ENCODE measurements at regions not wholly inside any gene's neighbourhood (a gene's known extent, or its start where the extent isn't known, plus 50 kb on each side); places are given as distances from the start of the nearest gene placed in this dataset.

DNA sequence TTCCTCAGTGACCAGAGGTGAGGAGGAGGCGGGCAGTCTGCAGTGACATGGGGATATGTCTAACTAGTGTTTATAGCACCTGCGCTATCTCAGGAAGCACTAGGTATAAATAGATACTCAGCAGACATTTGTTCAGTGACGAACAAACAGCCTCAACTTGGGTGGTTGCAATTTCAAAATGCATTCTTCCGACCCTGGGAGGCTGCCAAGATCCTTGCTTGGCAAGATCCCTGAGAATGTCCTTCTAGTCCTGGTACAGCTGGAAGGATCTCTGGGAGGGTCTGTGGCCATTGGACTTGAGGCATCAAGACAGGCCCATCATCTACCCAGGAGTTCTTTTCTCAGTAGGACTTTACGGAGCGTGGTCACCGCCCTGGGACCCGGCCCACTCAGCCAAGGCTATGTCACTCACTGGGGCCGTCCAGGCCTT lies 299.5 kb downstream of the ZNF536 start:
- H3K4me3 ChIP-seq (ENCODE audit: low read length), result no peak overlapping the region
- H3K9ac ChIP-seq (ENCODE audit: low read length), result no peak overlapping the region
- H3K9me3 ChIP-seq (replicated peaks; ENCODE audit: insufficient read depth, low read length), result no peaks in the 10 kb centered on the region
- no peak overlapping the region for H3K4me2 ChIP-seq (ENCODE audit: low read depth, low read length)
- no peaks in the 10 kb centered on the region for H3F3A ChIP-seq (ENCODE audit: insufficient read depth, low read length)
- TF ChIP-seq EZH2phosphoT487 (IDR thresholded peaks at IDR 0.05; ENCODE audit: low read length) (no peak), EZH2 (optimal IDR thresholded peaks at IDR 0.05; ENCODE audit: low read depth, low read length) (no peak)
- TF ChIP-seq, protein P1, sequence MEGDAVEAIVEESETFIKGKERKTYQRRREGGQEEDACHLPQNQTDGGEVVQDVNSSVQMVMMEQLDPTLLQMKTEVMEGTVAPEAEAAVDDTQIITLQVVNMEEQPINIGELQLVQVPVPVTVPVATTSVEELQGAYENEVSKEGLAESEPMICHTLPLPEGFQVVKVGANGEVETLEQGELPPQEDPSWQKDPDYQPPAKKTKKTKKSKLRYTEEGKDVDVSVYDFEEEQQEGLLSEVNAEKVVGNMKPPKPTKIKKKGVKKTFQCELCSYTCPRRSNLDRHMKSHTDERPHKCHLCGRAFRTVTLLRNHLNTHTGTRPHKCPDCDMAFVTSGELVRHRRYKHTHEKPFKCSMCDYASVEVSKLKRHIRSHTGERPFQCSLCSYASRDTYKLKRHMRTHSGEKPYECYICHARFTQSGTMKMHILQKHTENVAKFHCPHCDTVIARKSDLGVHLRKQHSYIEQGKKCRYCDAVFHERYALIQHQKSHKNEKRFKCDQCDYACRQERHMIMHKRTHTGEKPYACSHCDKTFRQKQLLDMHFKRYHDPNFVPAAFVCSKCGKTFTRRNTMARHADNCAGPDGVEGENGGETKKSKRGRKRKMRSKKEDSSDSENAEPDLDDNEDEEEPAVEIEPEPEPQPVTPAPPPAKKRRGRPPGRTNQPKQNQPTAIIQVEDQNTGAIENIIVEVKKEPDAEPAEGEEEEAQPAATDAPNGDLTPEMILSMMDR (IDR thresholded peaks at IDR 0.05; ENCODE audit: low read length), result no peak
- H3K79me2 ChIP-seq (ENCODE audit: low read length), result no peaks in the 10 kb centered on the region
- no peak overlapping the region for H2AFZ ChIP-seq (ENCODE audit: low read length)
- H4K20me1 ChIP-seq (ENCODE audit: insufficient read depth, low read length), result no peaks in the 10 kb centered on the region
- H3K27ac ChIP-seq (ENCODE audit: low read length), result no peak overlapping the region
- H3K4me1 ChIP-seq (ENCODE audit: low read length), result no peaks in the 10 kb centered on the region
- H3K9me2 ChIP-seq (replicated peaks; ENCODE audit: insufficient read depth, low read length), result no peaks in the 10 kb centered on the region
- H3K36me3 ChIP-seq (replicated peaks; ENCODE audit: insufficient read depth, low read length), result no peaks in the 10 kb centered on the region
- no peak for DNase-seq
- H3K27me3 ChIP-seq (replicated peaks; ENCODE audit: insufficient read depth, low read length), result peaks cover 88% of the 10 kb centered on the region

DNA sequence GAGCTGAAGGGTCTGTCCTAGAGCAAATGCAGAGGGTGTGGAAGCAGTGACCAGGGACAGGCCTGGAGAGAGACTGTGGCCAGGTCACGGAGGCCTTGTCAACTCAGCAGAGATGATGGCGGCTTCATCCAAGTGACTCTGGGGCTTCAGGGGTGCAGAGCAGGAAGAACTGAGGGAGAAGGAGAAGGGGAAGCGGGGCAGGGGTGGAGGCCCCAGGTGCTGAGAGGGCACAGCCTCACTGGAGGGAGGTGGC lies 299.1 kb downstream of the ZNF536 start:
- TF ChIP-seq EZH2 (optimal IDR thresholded peaks at IDR 0.05; ENCODE audit: low read depth, low read length) (no peak), EZH2phosphoT487 (IDR thresholded peaks at IDR 0.05; ENCODE audit: low read length) (no peak)
- TF ChIP-seq, protein P1 (IDR thresholded peaks at IDR 0.05; ENCODE audit: low read length), result no peak
- Histone ChIP-seq H3K4me3 (ENCODE audit: low read length) (no peak overlapping the region), H3K4me2 (ENCODE audit: low read depth, low read length) (no peak overlapping the region), H3K9me3 (replicated peaks; ENCODE audit: insufficient read depth, low read length) (no peaks in the 10 kb centered on the region), H3K9ac (ENCODE audit: low read length) (no peak overlapping the region), H4K20me1 (ENCODE audit: insufficient read depth, low read length) (no peaks in the 10 kb centered on the region), H3K27me3 (replicated peaks; ENCODE audit: insufficient read depth, low read length) (peaks cover 87% of the 10 kb centered on the region), H3K4me1 (ENCODE audit: low read length) (no peaks in the 10 kb centered on the region), H3K36me3 (replicated peaks; ENCODE audit: insufficient read depth, low read length) (no peaks in the 10 kb centered on the region), H3K79me2 (ENCODE audit: low read length) (no peaks in the 10 kb centered on the region), H3K9me2 (replicated peaks; ENCODE audit: insufficient read depth, low read length) (no peaks in the 10 kb centered on the region), H3K27ac (ENCODE audit: low read length) (no peak overlapping the region), H3F3A (ENCODE audit: insufficient read depth, low read length) (no peaks in the 10 kb centered on the region), H2AFZ (ENCODE audit: low read length) (no peak overlapping the region)
- DNase-seq, result no peak

DNA sequence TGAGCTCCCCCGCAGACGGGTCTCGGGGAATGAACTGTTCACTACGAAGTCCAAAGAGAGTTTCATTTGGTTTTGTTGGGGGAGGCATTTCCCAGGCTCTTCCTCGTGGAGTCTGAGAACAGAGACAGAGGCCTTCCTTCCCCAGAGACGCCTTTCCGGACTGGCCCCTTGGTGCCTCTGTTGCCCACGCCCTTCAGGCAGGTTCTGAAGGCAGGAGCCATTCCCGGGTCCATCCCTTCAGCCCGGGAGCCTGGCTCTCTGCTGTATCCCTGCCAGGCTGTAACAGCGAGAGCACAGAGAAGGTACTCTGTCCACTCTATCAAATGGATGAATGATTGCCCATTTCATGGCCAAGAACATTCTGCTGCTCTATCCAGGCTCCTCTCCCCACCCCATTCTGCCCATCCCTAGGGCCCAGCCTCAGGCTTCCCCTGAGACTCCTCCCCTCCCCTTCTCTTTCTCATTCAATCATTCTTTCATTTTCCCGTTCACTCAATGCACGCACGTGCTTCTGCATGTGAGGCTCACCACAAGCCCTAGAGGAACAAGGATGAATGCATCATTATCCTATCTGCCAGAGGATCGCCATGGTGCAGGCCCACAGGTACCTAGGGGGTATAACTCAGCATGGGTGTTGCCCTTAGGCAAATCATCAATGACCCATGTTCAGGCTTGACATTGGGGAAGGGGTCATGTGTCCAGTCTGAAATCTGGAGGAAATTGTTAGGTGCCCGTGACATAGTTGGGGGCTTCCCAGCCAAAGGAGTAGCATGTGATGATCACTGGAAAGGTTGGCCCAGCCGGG lies 298.6 kb downstream of the ZNF536 start:
- TF ChIP-seq EZH2 (optimal IDR thresholded peaks at IDR 0.05; ENCODE audit: low read depth, low read length), result no peak
- no peak for TF ChIP-seq EZH2phosphoT487 (IDR thresholded peaks at IDR 0.05; ENCODE audit: low read length)
- TF ChIP-seq, protein P1 (IDR thresholded peaks at IDR 0.05; ENCODE audit: low read length), result no peak
- Histone ChIP-seq H3K79me2 (ENCODE audit: low read length) (no peaks in the 10 kb centered on the region), H3K27ac (ENCODE audit: low read length) (no peak overlapping the region), H3K9me2 (replicated peaks; ENCODE audit: insufficient read depth, low read length) (no peaks in the 10 kb centered on the region), H3K27me3 (replicated peaks; ENCODE audit: insufficient read depth, low read length) (peaks cover 81% of the 10 kb centered on the region), H3F3A (ENCODE audit: insufficient read depth, low read length) (no peaks in the 10 kb centered on the region), H3K36me3 (replicated peaks; ENCODE audit: insufficient read depth, low read length) (no peaks in the 10 kb centered on the region), H3K4me2 (ENCODE audit: low read depth, low read length) (no peak overlapping the region), H3K9ac (ENCODE audit: low read length) (no peak overlapping the region), H3K4me1 (ENCODE audit: low read length) (no peaks in the 10 kb centered on the region), H3K9me3 (replicated peaks; ENCODE audit: insufficient read depth, low read length) (no peaks in the 10 kb centered on the region), H3K4me3 (ENCODE audit: low read length) (no peak overlapping the region), H2AFZ (ENCODE audit: low read length) (no peak overlapping the region), H4K20me1 (ENCODE audit: insufficient read depth, low read length) (no peaks in the 10 kb centered on the region)
- DNase-seq, result no peak

Data from MM.1S (cell line).